CD4-positive, alpha-beta T cell (primary cell): ENCODE measurements at regions not wholly inside any gene's neighbourhood (a gene's known extent, or its start where the extent isn't known, plus 50 kb on each side); places are given as distances from the start of the nearest gene placed in this dataset.

ENCODE experiments used
- ATAC-seq: fragments of 200-7000 bp; cut with Tn5 transposase; one replicate; pipeline ENCODE4 v1.10.0; 2022; ENCODE audit warnings: mild to moderate bottlenecking; ENCODE audit not compliant: poor library complexity
- CTCF ChIA-PET: fragments of 350-600 bp; sonication (Branson Sonifier 250); formaldehyde crosslinking; loops from one replicate; lab custom pipeline; 2021; ENCODE audit warnings: antibody characterized with exemption, inconsistent platforms; lab: Charles Lee
- POLR2A ChIA-PET: fragments of 350-600 bp; sonication (Branson Sonifier 250); formaldehyde crosslinking; loops from one replicate; lab custom pipeline; 2021; ENCODE audit warnings: antibody characterized with exemption, inconsistent platforms; lab: Charles Lee
- DNase-seq, 14 experiments: peaks; one replicate each; pipeline ENCODE4 v3.0.0-alpha.2; 2013 to 2020; ENCODE audit warnings: mixed read lengths in 2 of 14
- H3K27ac ChIP-seq, 2 donors: one replicate each; pipeline versions ENCODE4 v1.5.1 to v1.7.0; 2013; ENCODE audit warnings: low read length in 2 of 2, low read depth in 1 of 2, mild to moderate bottlenecking in 1 of 2
- H3K27me3 ChIP-seq, 2 experiments: 1 replicate in 1 of 2; 2 replicates in 1 of 2; pipeline versions ENCODE4 v1.6.1 to v1.7.0; 2013; ENCODE audit warnings: low read length in 2 of 2, control low read depth in 1 of 2, mild to moderate bottlenecking in 1 of 2, moderate library complexity in 1 of 2; ENCODE audit not compliant: insufficient read depth in 2 of 2, control insufficient read depth in 1 of 2
- H3K36me3 ChIP-seq: one replicate; pipeline ENCODE4 v1.6.1; 2013; ENCODE audit warnings: low read length, control low read depth; ENCODE audit not compliant: insufficient read depth
- H3K4me1 ChIP-seq: one replicate; pipeline ENCODE4 v1.6.1; 2013; ENCODE audit warnings: low read length, control low read depth; ENCODE audit not compliant: insufficient read depth
- H3K4me3 ChIP-seq: one replicate; pipeline ENCODE4 v1.5.1; 2013; ENCODE audit warnings: mild to moderate bottlenecking, low read length, moderate library complexity
- H3K9me3 ChIP-seq, 2 experiments: 1 replicate in 1 of 2; 2 replicates in 1 of 2; pipeline versions ENCODE4 v1.6.1 to v1.7.0; 2013; ENCODE audit warnings: low read length in 2 of 2, mild to moderate bottlenecking in 2 of 2, control low read depth in 1 of 2, moderate library complexity in 1 of 2; ENCODE audit not compliant: control insufficient read depth in 1 of 2, insufficient read depth in 1 of 2
- H3K27ac Mint-ChIP-seq: one replicate; pipeline ENCODE4 v1.8.0; 2020; ENCODE audit warnings: mixed read lengths
- H3K27me3 Mint-ChIP-seq: one replicate; pipeline ENCODE4 v1.8.0; 2021; ENCODE audit warnings: mixed read lengths
- H3K36me3 Mint-ChIP-seq: one replicate; pipeline ENCODE4 v1.8.0; 2021; ENCODE audit warnings: low read depth, mixed read lengths
- H3K4me1 Mint-ChIP-seq: one replicate; pipeline ENCODE4 v1.8.0; 2021; ENCODE audit warnings: low read depth, mixed read lengths
- H3K4me3 Mint-ChIP-seq: one replicate; pipeline ENCODE4 v1.8.0; 2020; ENCODE audit warnings: mild to moderate bottlenecking, mixed read lengths
- H3K9me3 Mint-ChIP-seq: one replicate; pipeline ENCODE4 v1.8.0; 2020; ENCODE audit warnings: mixed read lengths
- intact Hi-C, 2 experiments: fragments of 100-400 bp; cut with DNase I in 1 of 2; cut with micrococcal nuclease in 1 of 2; formaldehyde crosslinking; loops; one replicate each; pipeline versions ENCODE4 v1.15.1 to v1.9.0; 2023 to 2025; cut with DNase I, micrococcal nuclease
- TF ChIP-seq, protein P1 (sequence below): fragments of 200-600 bp; IDR thresholded peaks from one replicate; pipeline ENCODE4 v1.8.0; 2022; ENCODE audit warnings: antibody characterized with exemption, mild to moderate bottlenecking

DNA sequence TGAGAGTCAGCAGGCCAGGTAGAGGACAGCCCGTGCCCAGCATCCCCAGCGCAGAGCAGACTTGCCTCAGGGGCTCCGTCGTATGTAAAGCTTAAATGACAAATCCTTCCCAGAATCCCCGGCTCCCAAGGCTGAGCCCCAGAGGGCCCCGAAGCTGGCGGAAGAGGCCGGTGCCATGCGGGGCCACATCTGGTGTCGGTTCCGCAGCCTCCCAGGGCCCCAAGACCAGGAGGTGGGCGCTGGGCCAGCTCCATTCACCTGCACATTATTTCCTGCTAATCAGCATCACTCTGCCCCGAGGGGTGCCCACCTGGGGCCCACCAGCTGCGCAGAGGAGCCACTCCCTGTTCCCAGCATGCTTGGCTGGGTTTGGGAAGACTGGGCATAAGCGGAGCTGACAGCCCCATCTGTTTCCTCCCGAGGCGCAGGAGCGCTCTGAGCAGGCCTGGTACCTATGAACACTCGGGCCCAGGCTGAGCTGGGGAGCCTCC, 124.0 kb upstream of the PPP1R26 start:
- H3K36me3 ChIP-seq = no peaks in the 10 kb centered on the region
- POLR2A ChIA-PET = no interaction called here
- Mint-ChIP-seq H3K4me1 (no peaks in the 10 kb centered on the region), H3K27ac (no peak overlapping the region), H3K9me3 (no peaks in the 10 kb centered on the region), H3K36me3 (no peaks in the 10 kb centered on the region), H3K27me3 (peaks cover 4% of the 10 kb centered on the region), H3K4me3 (no peak overlapping the region)
- CTCF ChIA-PET = no interaction called here
- intact Hi-C loops = no loop called here
- ATAC-seq (no peak), DNase-seq (no peak)
- no peak overlapping the region for H3K4me3 ChIP-seq
- TF ChIP-seq, protein P1, sequence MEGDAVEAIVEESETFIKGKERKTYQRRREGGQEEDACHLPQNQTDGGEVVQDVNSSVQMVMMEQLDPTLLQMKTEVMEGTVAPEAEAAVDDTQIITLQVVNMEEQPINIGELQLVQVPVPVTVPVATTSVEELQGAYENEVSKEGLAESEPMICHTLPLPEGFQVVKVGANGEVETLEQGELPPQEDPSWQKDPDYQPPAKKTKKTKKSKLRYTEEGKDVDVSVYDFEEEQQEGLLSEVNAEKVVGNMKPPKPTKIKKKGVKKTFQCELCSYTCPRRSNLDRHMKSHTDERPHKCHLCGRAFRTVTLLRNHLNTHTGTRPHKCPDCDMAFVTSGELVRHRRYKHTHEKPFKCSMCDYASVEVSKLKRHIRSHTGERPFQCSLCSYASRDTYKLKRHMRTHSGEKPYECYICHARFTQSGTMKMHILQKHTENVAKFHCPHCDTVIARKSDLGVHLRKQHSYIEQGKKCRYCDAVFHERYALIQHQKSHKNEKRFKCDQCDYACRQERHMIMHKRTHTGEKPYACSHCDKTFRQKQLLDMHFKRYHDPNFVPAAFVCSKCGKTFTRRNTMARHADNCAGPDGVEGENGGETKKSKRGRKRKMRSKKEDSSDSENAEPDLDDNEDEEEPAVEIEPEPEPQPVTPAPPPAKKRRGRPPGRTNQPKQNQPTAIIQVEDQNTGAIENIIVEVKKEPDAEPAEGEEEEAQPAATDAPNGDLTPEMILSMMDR = no peak
- H3K27ac ChIP-seq = no peak overlapping the region
- H3K4me1 ChIP-seq = peaks cover 5% of the 10 kb centered on the region
- H3K27me3 ChIP-seq = no peaks in the 10 kb centered on the region
- peaks cover 0 to 6% of the 10 kb centered on the region in 2 experiments for H3K9me3 ChIP-seq

DNA sequence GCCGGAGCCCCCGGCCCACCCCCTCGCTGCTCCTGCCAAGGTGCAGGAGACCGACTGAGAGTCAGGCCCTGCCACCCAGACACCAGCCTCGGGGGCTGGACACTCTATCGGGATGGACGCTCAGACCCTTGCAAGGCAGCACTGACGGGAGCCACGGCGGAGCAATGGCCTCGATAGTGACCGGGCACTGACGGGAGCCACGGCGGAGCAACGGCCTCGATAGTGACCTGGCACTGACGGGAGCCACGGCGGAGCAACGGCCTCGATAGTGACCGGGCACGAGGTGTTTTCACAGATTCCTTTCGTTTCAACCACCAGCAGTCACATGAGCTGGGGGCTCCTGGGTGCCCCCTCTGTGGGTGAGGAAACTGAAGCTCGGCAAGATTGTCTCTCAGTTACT, 123.6 kb upstream of the PPP1R26 start:
- no peak overlapping the region for H3K27ac ChIP-seq
- POLR2A ChIA-PET = no interaction called here
- no peaks in the 10 kb centered on the region for H3K36me3 Mint-ChIP-seq
- H3K27me3 ChIP-seq = no peaks in the 10 kb centered on the region
- no peak overlapping the region for H3K27ac Mint-ChIP-seq
- H3K9me3 Mint-ChIP-seq = no peaks in the 10 kb centered on the region
- H3K4me1 Mint-ChIP-seq = no peaks in the 10 kb centered on the region
- TF ChIP-seq, protein P1 = no peak
- H3K9me3 ChIP-seq = peaks cover 0 to 6% of the 10 kb centered on the region in 2 experiments
- intact Hi-C loops = no loop called here
- DNase-seq (no peak), ATAC-seq (no peak)
- H3K27me3 Mint-ChIP-seq = peaks cover 4% of the 10 kb centered on the region
- no peaks in the 10 kb centered on the region for H3K36me3 ChIP-seq
- CTCF ChIA-PET = no interaction called here
- no peak overlapping the region for H3K4me3 Mint-ChIP-seq
- H3K4me1 ChIP-seq = peaks cover 5% of the 10 kb centered on the region
- no peak overlapping the region for H3K4me3 ChIP-seq

DNA sequence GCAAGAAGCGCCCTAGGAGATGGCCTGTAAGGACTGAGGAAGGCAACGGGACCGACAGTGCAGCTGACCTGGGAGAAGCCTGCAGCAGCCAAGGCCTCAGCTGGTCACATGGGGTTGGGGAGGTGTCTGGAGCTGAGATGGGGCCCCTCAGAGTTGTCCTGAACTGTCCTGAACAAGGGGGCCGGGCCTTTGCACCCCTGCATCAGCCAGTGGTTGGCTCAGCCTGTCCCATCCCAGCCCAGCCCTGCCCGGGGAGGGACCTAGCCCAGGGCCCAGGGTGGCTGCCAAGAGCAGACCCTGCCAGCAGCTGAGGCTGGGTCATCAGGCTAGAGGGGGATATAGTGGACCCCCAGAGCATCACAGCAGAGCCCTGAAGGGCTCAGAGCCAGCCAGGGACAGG, 122.8 kb upstream of the PPP1R26 start:
- DNase-seq = no peak
- Mint-ChIP-seq H3K4me1 (no peaks in the 10 kb centered on the region), H3K27me3 (peaks cover 4% of the 10 kb centered on the region), H3K4me3 (no peak overlapping the region), H3K36me3 (no peaks in the 10 kb centered on the region), H3K27ac (no peak overlapping the region), H3K9me3 (no peaks in the 10 kb centered on the region)
- POLR2A ChIA-PET = no interaction called here
- Histone ChIP-seq H3K27me3 (no peaks in the 10 kb centered on the region), H3K36me3 (no peaks in the 10 kb centered on the region), H3K4me1 (peaks cover 5% of the 10 kb centered on the region), H3K9me3 (peaks cover 0 to 2% of the 10 kb centered on the region in 2 experiments), H3K4me3 (no peak overlapping the region), H3K27ac (no peak overlapping the region)
- intact Hi-C loops = no loop called here
- TF ChIP-seq, protein P1 = no peak
- CTCF ChIA-PET = no interaction called here
- no peak for ATAC-seq
